Thoracic aorta (tissue), 2 donors: ENCODE measurements at regions not wholly inside any gene's neighbourhood (a gene's known extent, or its start where the extent isn't known, plus 50 kb on each side); places are given as distances from the start of the nearest gene placed in this dataset.
"Not testable (repeated sequence)": the region's sequence is repeated elsewhere in the genome, so short reads cannot be mapped to it uniquely, and the experiment has no call there.

Experiments
- ATAC-seq: fragments of 150-250 bp; one replicate; pipeline ENCODE4 v1.8.0; 2017; ENCODE audit warnings: low read depth; ENCODE audit not compliant: insufficient number of reproducible peaks, low FRiP score
- DNase-seq: peaks from one replicate; pipeline ENCODE4 v3.0.0-alpha.2; 2020; ENCODE audit warnings: low spot score
- H3K27ac ChIP-seq, 2 donors: fragments of 200-600 bp; sonication (generic); 1 replicate in 1 of 2; 2 replicates in 1 of 2; pipeline ENCODE4 v1.5.1; 2016; ENCODE audit warnings: mild to moderate bottlenecking in 2 of 2, moderate library complexity in 2 of 2
- H3K27me3 ChIP-seq: fragments of 200-600 bp; sonication (generic); replicated peaks from 2 replicates; pipeline ENCODE4 v1.6.0; 2016; ENCODE audit warnings: mild to moderate bottlenecking; ENCODE audit not compliant: insufficient read depth
- H3K36me3 ChIP-seq: fragments of 200-600 bp; sonication (generic); one replicate; pipeline ENCODE4 v1.5.1; 2016
- H3K4me1 ChIP-seq, 2 donors: fragments of 200-600 bp; sonication (generic); 1 replicate in 1 of 2; 2 replicates in 1 of 2; pipeline versions ENCODE4 v1.5.1 to v1.6.0; 2016; ENCODE audit warnings: low read depth in 2 of 2, mild to moderate bottlenecking in 1 of 2; ENCODE audit not compliant: control insufficient read depth in 1 of 2
- H3K4me3 ChIP-seq: fragments of 200-600 bp; sonication (generic); 2 replicates; pipeline ENCODE4 v1.5.1; 2016; ENCODE audit warnings: mild to moderate bottlenecking
- H3K9me3 ChIP-seq: fragments of 200-600 bp; sonication (generic); 2 replicates; pipeline ENCODE4 v1.5.1; 2016
- CTCF ChIP-seq: fragments of 200-600 bp; sonication (generic); IDR thresholded peaks from one replicate; pipeline ENCODE4 v1.5.1; 2019; ENCODE audit warnings: antibody characterized with exemption

DNA sequence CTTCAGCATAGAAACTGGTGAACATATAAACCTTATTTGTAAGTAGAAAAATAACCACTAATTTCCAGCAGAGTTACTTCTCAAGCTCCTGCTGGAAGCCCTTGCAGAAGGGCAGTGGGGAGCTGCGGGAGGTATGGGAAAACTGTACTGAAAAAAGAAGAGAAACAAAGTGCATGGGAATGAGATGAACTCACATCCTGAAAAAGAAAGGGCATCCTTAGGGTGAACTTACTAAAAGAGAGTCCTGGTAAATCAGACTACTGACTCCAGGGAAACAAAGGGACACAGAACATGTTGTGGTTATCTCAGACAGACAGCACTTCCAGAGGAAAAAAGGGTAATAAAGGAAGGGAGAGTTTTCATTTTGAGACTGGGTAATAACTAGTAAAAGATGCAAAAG lies 515.1 kb downstream of the RPL10L start:
- no peak for TF ChIP-seq CTCF
- no peak overlapping the region for H3K27ac ChIP-seq
- DNase-seq = no peak
- no peak overlapping the region for H3K4me3 ChIP-seq
- no peaks in the 10 kb centered on the region for H3K36me3 ChIP-seq
- no peaks in the 10 kb centered on the region for H3K27me3 ChIP-seq
- ATAC-seq = no peak
- H3K4me1 ChIP-seq = no peaks in the 10 kb centered on the region
- no peaks in the 10 kb centered on the region for H3K9me3 ChIP-seq

- Histone ChIP-seq H3K4me3 (no peak overlapping the region), H3K9me3 (no peaks in the 10 kb centered on the region), H3K27ac (no peak overlapping the region), H3K4me1 (no peaks in the 10 kb centered on the region), H3K27me3 (no peaks in the 10 kb centered on the region), H3K36me3 (no peaks in the 10 kb centered on the region)
- no peak for ATAC-seq
- TF ChIP-seq CTCF = no peak
- no peak for DNase-seq
Observed at GRCh38 chr14:46108228-46108627, 543.4 kb downstream of the RPL10L start.

GRCh38 chr14:46100901-46101300 lies 550.7 kb downstream of the RPL10L start:
- not testable (repeated sequence) for H3K27me3 ChIP-seq, H3K27ac ChIP-seq, H3K36me3 ChIP-seq, DNase-seq, H3K4me3 ChIP-seq, H3K4me1 ChIP-seq, ATAC-seq, H3K9me3 ChIP-seq

DNA sequence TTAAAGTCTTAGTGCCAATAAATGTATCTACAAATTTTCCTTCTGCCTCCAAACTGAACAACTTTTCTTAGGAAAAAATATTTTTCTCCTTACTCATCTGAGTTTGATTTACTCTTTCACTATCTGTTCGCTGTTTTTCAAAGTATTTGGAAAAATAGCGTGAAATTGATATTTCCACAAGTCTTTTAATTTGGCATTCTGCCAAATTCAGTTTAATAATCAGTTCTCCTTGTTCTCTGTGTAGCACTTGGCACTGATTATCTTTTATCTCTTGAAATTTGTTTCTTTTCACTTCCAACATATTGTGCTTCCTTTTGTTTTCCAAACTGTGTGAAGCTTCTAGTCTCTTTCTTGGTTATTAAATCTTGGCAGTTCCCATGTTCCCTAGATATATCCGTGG lies 559.8 kb downstream of the RPL10L start:
- no peaks in the 10 kb centered on the region for H3K36me3 ChIP-seq
- H3K27me3 ChIP-seq = no peaks in the 10 kb centered on the region
- H3K4me3 ChIP-seq = no peak overlapping the region
- no peaks in the 10 kb centered on the region for H3K9me3 ChIP-seq
- no peak for TF ChIP-seq CTCF
- H3K4me1 ChIP-seq = no peaks in the 10 kb centered on the region
- no peak for DNase-seq
- no peak overlapping the region for H3K27ac ChIP-seq
- ATAC-seq = no peak

- no peaks in the 10 kb centered on the region for H3K4me1 ChIP-seq
- TF ChIP-seq CTCF = no peak
- ATAC-seq (no peak), DNase-seq (no peak)
- no peaks in the 10 kb centered on the region for H3K27me3 ChIP-seq
- no peak overlapping the region for H3K4me3 ChIP-seq
- H3K27ac ChIP-seq = no peak overlapping the region
- H3K9me3 ChIP-seq = no peaks in the 10 kb centered on the region
- no peaks in the 10 kb centered on the region for H3K36me3 ChIP-seq
Observed at GRCh38 chr14:46087604-46088003, 564.0 kb downstream of the RPL10L start.

DNA sequence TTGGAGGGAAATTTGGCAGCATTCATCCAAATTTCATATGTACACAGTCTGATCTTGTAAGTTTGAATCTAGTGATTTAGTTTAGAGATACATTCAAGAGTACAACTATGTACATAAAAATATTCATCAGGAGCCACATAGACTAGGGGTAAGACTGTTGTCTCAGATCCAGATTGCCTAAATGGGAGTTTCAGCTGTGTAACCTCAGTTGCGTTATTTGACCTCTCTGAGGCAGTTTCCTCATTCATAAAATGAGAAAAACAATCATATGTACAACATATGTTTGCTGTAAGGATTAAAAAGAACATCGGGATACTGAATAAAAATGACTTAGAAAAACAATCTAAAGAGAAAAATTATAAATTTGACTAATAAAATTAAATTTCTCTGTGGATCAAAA lies 577.5 kb downstream of the RPL10L start:
- Histone ChIP-seq H3K4me1 (no peaks in the 10 kb centered on the region), H3K9me3 (no peaks in the 10 kb centered on the region), H3K4me3 (no peak overlapping the region), H3K36me3 (no peaks in the 10 kb centered on the region), H3K27ac (no peak overlapping the region), H3K27me3 (no peaks in the 10 kb centered on the region)
- DNase-seq = no peak
- no peak for TF ChIP-seq CTCF
- no peak for ATAC-seq
